GM23248 (cell line): ENCODE measurements at regions not wholly inside any gene's neighbourhood (a gene's known extent, or its start where the extent isn't known, plus 50 kb on each side); places are given as distances from the start of the nearest gene placed in this dataset.

ENCODE experiments used
- EZH2 ChIP-seq: fragments of 200-600 bp; sonication (generic); IDR thresholded peaks from 2 replicates; pipeline ENCODE4 v1.6.1; 2018; ENCODE audit warnings: antibody characterized with exemption, mild to moderate bottlenecking; ENCODE audit not compliant: insufficient read depth, poor library complexity, severe bottlenecking
- EZH2phosphoT487 ChIP-seq: fragments of 200-600 bp; sonication (generic); IDR thresholded peaks from 2 replicates; pipeline ENCODE4 v1.6.1; 2018; ENCODE audit warnings: antibody characterized with exemption, moderate library complexity, mild to moderate bottlenecking, low read depth; ENCODE audit not compliant: insufficient read depth

DNA sequence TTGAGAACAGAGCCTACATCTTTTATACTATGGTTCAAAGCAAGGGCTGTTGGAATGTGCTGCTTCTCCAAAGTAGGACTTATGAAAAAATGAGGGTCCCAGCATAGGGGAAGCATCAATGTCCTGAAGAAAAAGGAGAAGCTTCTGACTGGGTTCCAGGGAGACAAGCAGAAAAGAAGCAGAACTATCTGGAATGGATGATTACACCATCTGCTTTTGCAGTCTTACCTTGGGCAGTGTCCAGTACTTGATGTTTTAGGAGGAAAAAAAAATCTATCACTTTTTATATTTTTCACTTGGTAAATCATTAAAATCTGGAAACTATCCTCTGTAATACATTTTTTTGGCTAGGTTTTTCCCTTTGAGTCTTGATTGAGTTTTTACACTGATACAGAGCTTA lies 57.9 kb upstream of the DPH6 start:
- TF ChIP-seq EZH2 (no peak), EZH2phosphoT487 (no peak)
